ENCODE measurements at regions not wholly inside any gene's neighbourhood (a gene's known extent, or its start where the extent isn't known, plus 50 kb on each side); places are given as distances from the start of the nearest gene placed in this dataset.

GRCh38 chr12:69073035-69073434, 140.1 kb upstream of the CPM start:
- ChIA-PET CTCF (no interaction called here), POLR2A (no interaction called here)
- H3K36me3 Mint-ChIP-seq (ENCODE audit: low read depth) = no peaks in the 10 kb centered on the region
- no peak for DNase-seq
- no peak overlapping the region for H3K27ac Mint-ChIP-seq
- no peaks in the 10 kb centered on the region for H3K9me3 Mint-ChIP-seq
- peaks cover 6% of the 10 kb centered on the region for H3K4me1 Mint-ChIP-seq
- no peak overlapping the region for H3K4me3 Mint-ChIP-seq
- peaks cover 10% of the 10 kb centered on the region for H3K27me3 Mint-ChIP-seq

DNA sequence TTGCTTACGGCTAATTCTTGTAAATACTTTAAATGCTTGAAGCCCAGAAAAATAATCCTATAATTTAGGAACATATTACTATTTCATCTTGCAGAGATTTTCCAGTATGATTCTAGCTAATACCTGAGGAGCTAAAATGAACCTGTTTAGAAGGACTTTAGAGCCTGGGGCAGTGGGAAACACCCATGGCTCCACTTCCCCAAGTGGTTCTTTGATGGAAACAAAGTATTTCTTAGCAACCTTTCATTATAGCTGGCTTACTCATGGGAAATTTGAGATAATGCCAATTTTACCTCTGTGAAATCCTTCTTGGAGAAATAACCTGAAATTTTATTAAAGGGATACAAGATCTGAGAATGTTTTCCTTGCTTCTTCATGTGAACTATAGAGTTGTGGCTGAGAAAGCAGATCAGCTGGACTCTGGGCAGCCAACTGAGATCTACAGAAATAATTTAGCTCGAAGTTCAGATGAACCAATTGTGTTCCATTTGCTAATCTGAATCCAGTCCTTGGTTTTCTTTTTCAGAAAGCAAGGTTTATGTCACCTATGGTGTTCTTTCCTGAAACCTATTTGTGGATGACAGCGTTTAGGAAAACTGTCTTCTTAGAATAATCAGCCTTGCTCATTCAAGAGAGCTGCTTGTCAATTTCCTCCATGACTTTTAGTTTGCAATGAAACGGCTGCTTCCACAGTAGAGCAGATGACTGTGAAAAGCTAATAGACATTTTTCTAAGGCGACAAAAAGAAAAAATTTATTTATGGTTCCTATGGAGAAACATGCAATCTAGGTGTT, 141.8 kb upstream of the CPM start:
- no peak for DNase-seq
- Mint-ChIP-seq H3K36me3 (ENCODE audit: low read depth) (no peaks in the 10 kb centered on the region), H3K27me3 (peaks cover 11% of the 10 kb centered on the region), H3K4me3 (no peak overlapping the region), H3K4me1 (no peaks in the 10 kb centered on the region), H3K9me3 (no peaks in the 10 kb centered on the region), H3K27ac (no peak overlapping the region)
- CTCF ChIA-PET = interaction anchor here (0.6 to 1.3 kb wide), 6 partner anchors 9 to 245 kb away, joined by 3 to 6 read pairs (median 3); no protein-coding TSS in a partner anchor
- POLR2A ChIA-PET = interaction anchor here (0.6 kb wide), 1 partner anchor 166 kb away, joined by 3 read pairs; no protein-coding TSS in a partner anchor

DNA sequence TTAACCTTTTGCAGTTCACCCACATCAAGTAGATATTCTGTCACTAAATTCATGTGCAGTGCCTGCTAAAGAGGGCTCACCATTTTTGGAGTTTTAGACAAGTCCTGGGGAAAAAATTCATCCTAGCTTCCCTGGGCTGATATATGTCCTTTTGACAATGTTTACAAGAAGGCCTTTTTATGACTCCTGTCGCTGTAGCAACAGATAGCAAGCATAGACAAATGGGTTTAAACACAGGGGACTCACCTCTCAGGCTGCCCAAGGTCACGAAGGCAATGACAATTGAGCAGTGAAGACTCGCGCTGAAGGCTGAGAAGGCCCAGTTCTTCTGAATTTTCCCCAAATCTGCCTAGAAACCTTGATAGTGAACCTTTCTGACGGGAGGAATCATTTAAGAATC, 150.7 kb upstream of the CPM start:
- ChIA-PET POLR2A (no interaction called here), CTCF (no interaction called here)
- Mint-ChIP-seq H3K27me3 (peaks cover 20% of the 10 kb centered on the region), H3K4me1 (no peaks in the 10 kb centered on the region), H3K36me3 (ENCODE audit: low read depth) (no peaks in the 10 kb centered on the region), H3K4me3 (no peak overlapping the region), H3K9me3 (no peaks in the 10 kb centered on the region), H3K27ac (no peak overlapping the region)
- DNase-seq = no peak

- ChIA-PET CTCF (interaction anchor here (0.5 to 1.0 kb wide), 2 partner anchors 10 to 82 kb away, joined by 3 read pairs; no protein-coding TSS in a partner anchor), POLR2A (no interaction called here)
- Mint-ChIP-seq H3K4me3 (no peak overlapping the region), H3K4me1 (no peaks in the 10 kb centered on the region), H3K9me3 (no peaks in the 10 kb centered on the region), H3K27me3 (peaks cover 19% of the 10 kb centered on the region), H3K27ac (no peak overlapping the region), H3K36me3 (ENCODE audit: low read depth) (no peaks in the 10 kb centered on the region)
- DNase-seq = no peak
These were observed 151.9 kb upstream of the CPM start for GRCh38 chr12:69084816-69085378.

- ChIA-PET CTCF (no interaction called here), POLR2A (no interaction called here)
- H3K27me3 Mint-ChIP-seq = peaks cover 26% of the 10 kb centered on the region
- no peaks in the 10 kb centered on the region for H3K4me1 Mint-ChIP-seq
- no peak for DNase-seq
- H3K9me3 Mint-ChIP-seq = no peaks in the 10 kb centered on the region
- H3K27ac Mint-ChIP-seq = no peak overlapping the region
- no peak overlapping the region for H3K4me3 Mint-ChIP-seq
- no peaks in the 10 kb centered on the region for H3K36me3 Mint-ChIP-seq (ENCODE audit: low read depth)
These were observed 152.9 kb upstream of the CPM start for GRCh38 chr12:69085852-69086251.

- Mint-ChIP-seq H3K9me3 (no peaks in the 10 kb centered on the region), H3K27ac (no peak overlapping the region), H3K27me3 (peaks cover 37% of the 10 kb centered on the region), H3K4me1 (no peaks in the 10 kb centered on the region), H3K36me3 (ENCODE audit: low read depth) (no peaks in the 10 kb centered on the region), H3K4me3 (no peak overlapping the region)
- ChIA-PET CTCF (no interaction called here), POLR2A (no interaction called here)
- no peak for DNase-seq
These were observed 151.4 kb upstream of the CPSF6 start for GRCh38 chr12:69087986-69088385.

DNA sequence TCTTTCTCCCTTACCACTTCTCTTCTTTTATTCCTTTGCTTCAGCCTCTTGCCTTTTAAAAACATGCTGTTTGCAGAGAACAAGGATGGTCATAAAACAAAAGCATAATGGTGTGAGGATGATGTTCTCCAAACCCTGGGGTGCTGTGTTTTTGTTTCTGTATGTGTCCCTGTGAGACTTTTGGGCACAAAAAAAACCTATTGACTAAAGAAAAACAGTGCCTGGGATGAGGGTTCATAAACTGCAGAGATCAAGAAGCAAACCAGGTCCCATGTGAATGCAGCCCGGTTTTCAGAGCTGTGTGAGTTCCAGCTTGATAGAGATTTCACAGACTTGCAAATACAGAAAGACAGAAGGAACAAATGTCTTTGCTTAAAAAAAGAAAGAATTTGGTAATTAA, 148.6 kb upstream of the CPSF6 start:
- H3K4me3 Mint-ChIP-seq = no peak overlapping the region
- POLR2A ChIA-PET = no interaction called here

DNA sequence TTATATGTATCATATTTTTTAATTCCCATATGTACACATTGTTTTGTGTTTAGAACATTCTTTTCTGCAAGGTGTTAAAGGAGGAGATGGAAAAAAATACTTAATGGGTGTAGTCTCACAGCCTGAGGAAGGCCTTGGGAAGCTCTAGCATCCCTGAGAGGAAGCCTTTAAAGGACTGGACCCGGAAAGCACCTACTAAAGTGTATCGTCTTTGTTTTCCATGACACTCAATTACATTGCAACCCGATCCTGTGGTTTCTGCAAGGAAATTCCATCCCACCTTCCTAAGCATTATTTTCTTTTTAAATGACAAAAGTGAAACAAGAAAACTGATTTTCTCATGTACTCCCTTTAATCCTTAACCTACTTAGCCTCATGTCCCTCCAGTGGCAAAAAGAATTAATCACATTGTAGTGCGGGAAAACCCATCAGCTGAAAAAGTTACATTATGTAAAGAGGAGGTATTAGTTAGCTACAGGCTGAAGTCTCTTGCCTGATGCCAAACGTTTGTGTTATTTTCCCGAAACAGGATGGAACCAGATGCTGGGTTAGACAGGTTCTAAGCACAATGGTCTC, 147.8 kb upstream of the CPSF6 start:
- DNase-seq = no peak
- Mint-ChIP-seq H3K27me3 (peaks cover 31% of the 10 kb centered on the region), H3K4me3 (no peak overlapping the region), H3K36me3 (ENCODE audit: low read depth) (no peaks in the 10 kb centered on the region), H3K27ac (no peak overlapping the region), H3K9me3 (no peaks in the 10 kb centered on the region), H3K4me1 (no peaks in the 10 kb centered on the region)
- POLR2A ChIA-PET = no interaction called here
- CTCF ChIA-PET = interaction anchor here (1.0 to 1.1 kb wide), 2 partner anchors 9 to 85 kb away, joined by 3 read pairs; no protein-coding TSS in a partner anchor

More for the DNA sequence above, 148.6 kb upstream of the CPSF6 start:
- no peak overlapping the region for H3K27ac Mint-ChIP-seq
- H3K9me3 Mint-ChIP-seq = no peaks in the 10 kb centered on the region
- CTCF ChIA-PET = no interaction called here
- peaks cover 33% of the 10 kb centered on the region for H3K27me3 Mint-ChIP-seq
- no peaks in the 10 kb centered on the region for H3K4me1 Mint-ChIP-seq
- H3K36me3 Mint-ChIP-seq (ENCODE audit: low read depth) = no peaks in the 10 kb centered on the region
- no peak for DNase-seq

GRCh38 chr12:69092137-69092536, 147.2 kb upstream of the CPSF6 start:
- Mint-ChIP-seq H3K27me3 (peaks cover 29% of the 10 kb centered on the region), H3K9me3 (no peaks in the 10 kb centered on the region), H3K4me1 (no peaks in the 10 kb centered on the region), H3K4me3 (no peak overlapping the region), H3K27ac (no peak overlapping the region), H3K36me3 (ENCODE audit: low read depth) (no peaks in the 10 kb centered on the region)
- DNase-seq = no peak
- ChIA-PET CTCF (interaction anchor here (1.0 to 1.1 kb wide), 2 partner anchors 9 to 84 kb away, joined by 3 read pairs; no protein-coding TSS in a partner anchor), POLR2A (no interaction called here)

DNA sequence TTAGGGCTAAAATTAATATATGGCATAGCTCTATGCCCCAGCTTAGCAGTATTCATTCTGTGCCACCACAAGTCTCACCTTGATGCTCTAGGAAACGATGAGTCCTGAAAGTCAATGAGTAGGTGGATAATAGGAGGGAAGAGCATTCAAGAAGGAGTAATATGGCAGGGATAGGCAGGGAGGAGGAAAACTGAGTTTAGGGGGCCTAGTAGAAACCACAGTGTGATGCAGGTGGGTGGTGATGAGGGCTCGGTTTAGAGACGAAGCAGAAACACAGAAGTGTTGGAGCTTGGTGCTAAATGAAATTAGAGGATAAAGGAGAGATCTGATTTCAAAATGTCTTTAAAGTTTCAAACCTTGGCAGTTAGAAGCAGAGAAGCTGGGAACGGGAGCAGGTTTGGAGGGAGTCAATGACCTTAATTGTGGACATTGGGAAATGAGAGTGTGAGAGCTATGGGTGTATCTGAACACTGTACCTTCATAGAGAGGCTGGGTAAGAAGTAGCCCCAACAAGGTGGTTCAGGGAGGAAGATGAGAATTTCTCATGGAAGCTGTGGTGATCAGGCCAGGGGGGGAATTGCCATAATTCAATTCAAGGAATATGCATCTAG, 144.7 kb upstream of the CPSF6 start:
- Mint-ChIP-seq H3K36me3 (ENCODE audit: low read depth) (no peaks in the 10 kb centered on the region), H3K4me3 (no peak overlapping the region), H3K9me3 (no peaks in the 10 kb centered on the region), H3K27me3 (peaks cover 33% of the 10 kb centered on the region), H3K4me1 (no peaks in the 10 kb centered on the region), H3K27ac (no peak overlapping the region)
- ChIA-PET CTCF (no interaction called here), POLR2A (no interaction called here)
- no peak for DNase-seq

DNA sequence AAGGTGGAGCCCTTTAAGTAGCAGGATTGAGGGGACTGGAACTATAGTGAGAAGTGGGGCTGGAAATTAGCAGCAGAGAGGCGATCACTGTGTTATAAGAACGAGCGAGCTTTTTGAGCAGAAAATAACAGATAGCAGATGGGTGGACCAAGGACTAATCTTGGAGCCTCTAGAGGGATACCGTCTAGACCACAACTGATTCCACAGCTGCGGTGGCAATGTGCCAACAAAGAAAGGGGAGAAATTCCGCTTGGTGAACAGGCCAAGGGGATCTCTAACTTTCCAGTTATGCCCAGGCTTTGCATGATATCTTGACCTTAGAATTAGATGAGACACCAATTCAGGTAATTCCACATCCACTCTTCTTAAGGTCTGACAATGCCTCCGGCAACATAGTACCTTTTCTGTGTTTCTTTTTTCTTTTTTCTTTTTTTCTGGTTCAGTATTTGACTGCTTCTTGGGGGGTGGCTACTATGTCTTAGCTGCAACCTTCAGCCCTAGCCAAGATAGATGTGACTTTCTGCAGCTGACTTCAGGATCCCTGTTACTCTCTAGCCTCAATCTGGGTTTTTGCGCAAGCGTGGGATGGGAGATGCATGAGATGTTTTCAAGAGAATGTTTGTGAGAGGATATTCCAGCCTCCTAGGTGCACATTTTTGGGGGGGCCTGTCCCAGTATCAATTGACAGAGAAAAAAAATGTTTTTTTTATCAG, 143.4 kb upstream of the CPSF6 start:
- POLR2A ChIA-PET = no interaction called here
- no peak overlapping the region for H3K4me3 Mint-ChIP-seq
- no peak overlapping the region for H3K27ac Mint-ChIP-seq
- H3K27me3 Mint-ChIP-seq = peaks cover 26% of the 10 kb centered on the region
- CTCF ChIA-PET = no interaction called here
- H3K4me1 Mint-ChIP-seq = no peaks in the 10 kb centered on the region
- H3K36me3 Mint-ChIP-seq (ENCODE audit: low read depth) = no peaks in the 10 kb centered on the region
- no peaks in the 10 kb centered on the region for H3K9me3 Mint-ChIP-seq
- DNase-seq = no peak

DNA sequence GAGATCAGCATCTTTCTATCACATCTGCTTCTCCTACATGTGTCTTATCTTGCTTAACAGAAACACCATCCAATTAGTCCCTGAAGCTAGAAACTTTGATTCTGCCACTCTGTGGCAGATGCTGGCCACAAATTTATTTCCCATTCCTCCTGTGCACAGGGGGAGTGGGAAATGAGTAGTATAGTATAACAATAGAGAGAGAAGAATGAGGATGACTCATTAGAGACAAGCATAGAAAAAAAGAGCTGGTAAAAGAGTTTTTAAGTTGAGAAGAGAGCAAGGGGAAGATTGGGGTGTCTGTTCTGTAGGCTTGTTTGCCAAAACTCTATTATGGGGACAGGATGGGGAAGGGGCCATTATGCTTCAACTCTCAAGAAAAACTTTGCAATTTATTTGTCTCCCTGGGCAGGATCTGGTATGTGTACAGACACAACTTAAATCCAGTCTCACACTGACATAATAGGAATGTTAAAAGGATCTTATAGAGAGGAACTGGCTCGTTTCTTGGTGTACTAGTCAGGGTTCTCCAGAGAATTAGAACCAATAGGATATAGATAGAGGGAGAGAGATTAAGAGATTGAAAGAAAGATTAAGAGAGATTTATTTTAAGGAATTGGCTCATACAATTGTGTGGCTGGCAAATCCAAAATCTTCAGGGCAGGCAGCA, 142.6 kb upstream of the CPSF6 start:
- peaks cover 26% of the 10 kb centered on the region for H3K27me3 Mint-ChIP-seq
- POLR2A ChIA-PET = no interaction called here
- H3K9me3 Mint-ChIP-seq = no peaks in the 10 kb centered on the region
- no peaks in the 10 kb centered on the region for H3K36me3 Mint-ChIP-seq (ENCODE audit: low read depth)
- CTCF ChIA-PET = no interaction called here
- no peak for DNase-seq
- no peaks in the 10 kb centered on the region for H3K4me1 Mint-ChIP-seq
- H3K27ac Mint-ChIP-seq = no peak overlapping the region
- H3K4me3 Mint-ChIP-seq = no peak overlapping the region

Measured in activated CD4-positive, alpha-beta memory T cell treated with anti-CD3 and anti-CD28 coated beads, Interleukin-2, amount 10 ng/mL, durations not matched to agents 7 days and 5 days (primary cell).